HCT116 (cell line): ENCODE measurements at regions not wholly inside any gene's neighbourhood (a gene's known extent, or its start where the extent isn't known, plus 50 kb on each side); places are given as distances from the start of the nearest gene placed in this dataset.

Experiments
- ATAC-seq: fragments of 200-7000 bp; cut with Tn5 transposase; 2 replicates; pipeline ENCODE4 v1.9.1; 2020; ENCODE audit warnings: mild to moderate bottlenecking, moderate library complexity
- BruUV-seq: library from RNA; stranded (reverse); fragments of 400-500 nt; replicated peaks from 2 replicates; lab custom pipeline; 2021; lab: Mats Ljungman, UMichigan
- CTCF ChIA-PET: fragments of 300-600 bp; sonication (Branson Sonifier 250); formaldehyde crosslinking; loops from one replicate; lab custom pipeline; 2021; ENCODE audit warnings: antibody characterized with exemption; lab: Charles Lee
- POLR2A ChIA-PET: fragments of 300-600, 350-600 bp; sonication (Branson Sonifier 250); formaldehyde crosslinking; loops from one replicate; lab custom pipeline; 2021; ENCODE audit warnings: antibody characterized with exemption; lab: Charles Lee
- RAD21 ChIA-PET, 2 experiments: fragments of 300-600 bp; sonication (Branson Sonifier 250); formaldehyde crosslinking; loops; one replicate each; lab custom pipeline; 2023; ENCODE audit warnings: low total read pairs in 2 of 2; ENCODE audit not compliant: uncharacterized antibody in 2 of 2, unreplicated experiment in 2 of 2, low non-redundant PET in 1 of 2; lab: Charles Lee
- DNase-seq: peaks from one replicate; pipeline ENCODE4 v3.0.0-alpha.2; 2010; ENCODE audit warnings: low read depth, low spot score
- H2AFZ ChIP-seq: fragments of 200-600 bp; shearing (Covaris generic), sonication (generic); 2 replicates; pipeline ENCODE4 v1.6.1; 2017; ENCODE audit warnings: low read depth, mixed run types, mixed read lengths, antibody characterized with exemption, low read length; ENCODE audit not compliant: poor library complexity, severe bottlenecking
- H3K27ac ChIP-seq: 2 replicates; pipeline ENCODE4 v1.5.1; 2012; ENCODE audit warnings: low read depth, low read length
- H3K27me3 ChIP-seq: fragments of 200-600 bp; sonication (generic); 2 replicates; pipeline ENCODE4 v1.6.1; 2016; ENCODE audit warnings: mixed run types, low read length, mixed read lengths; ENCODE audit not compliant: insufficient read depth
- H3K36me3 ChIP-seq, 2 experiments: fragments of 200-500 bp in 1 of 2; fragments of 200-600 bp in 1 of 2; sonication (Bioruptor generic) in 1 of 2; sonication (generic) in 1 of 2; 2 replicates each; pipeline versions ENCODE4 v1.5.1 to v1.6.1; 2014 to 2016; ENCODE audit warnings: low read length in 2 of 2, inconsistent platforms in 1 of 2, mixed read lengths in 1 of 2, mixed run types in 1 of 2; ENCODE audit not compliant: insufficient read depth in 2 of 2, control insufficient read depth in 1 of 2
- H3K4me1 ChIP-seq, 2 experiments: fragments of 200-600 bp in 1 of 2; sonication (generic) in 1 of 2; 2 replicates each; pipeline versions ENCODE4 v1.5.1 to v1.6.1; 2012 to 2017; ENCODE audit warnings: low read length in 2 of 2, inconsistent platforms in 1 of 2, mild to moderate bottlenecking in 1 of 2, mixed read lengths in 1 of 2, mixed run types in 1 of 2, moderate library complexity in 1 of 2; ENCODE audit not compliant: insufficient read depth in 2 of 2, control insufficient read depth in 1 of 2
- H3K4me2 ChIP-seq: fragments of 200-600 bp; sonication (generic); 2 replicates; pipeline ENCODE4 v1.6.1; 2017; ENCODE audit warnings: mixed run types, low read length, mixed read lengths
- H3K4me3 ChIP-seq, 2 experiments: fragments of 200-600 bp in 1 of 2; sonication (generic) in 1 of 2; replicated peaks in 1 of 2; 2 replicates each; pipeline ENCODE4 v1.5.1; 2011 to 2016; ENCODE audit warnings: low read length in 2 of 2, control low read depth in 1 of 2, low read depth in 1 of 2, mild to moderate bottlenecking in 1 of 2, mixed read lengths in 1 of 2, mixed run types in 1 of 2
- H3K79me2 ChIP-seq: fragments of 200-600 bp; sonication (generic); 2 replicates; pipeline ENCODE4 v1.6.1; 2017; ENCODE audit warnings: mild to moderate bottlenecking, mixed run types, low read length, moderate library complexity, mixed read lengths; ENCODE audit not compliant: insufficient read depth
- H3K9ac ChIP-seq: fragments of 200-600 bp; sonication (generic); 2 replicates; pipeline ENCODE4 v1.6.1; 2016; ENCODE audit warnings: low read length, mixed read lengths
- H3K9me2 ChIP-seq: fragments of 200-600 bp; sonication (generic), shearing (Covaris generic); 2 replicates; pipeline ENCODE4 v1.6.1; 2017; ENCODE audit warnings: mixed run types, mild to moderate bottlenecking, moderate library complexity; ENCODE audit not compliant: insufficient read depth
- H3K9me3 ChIP-seq, 2 experiments: fragments of 200-500 bp in 1 of 2; fragments of 200-600 bp in 1 of 2; sonication (Bioruptor generic) in 1 of 2; sonication (generic) in 1 of 2; 2 replicates each; pipeline ENCODE4 v1.6.1; 2014 to 2017; ENCODE audit warnings: low read length in 2 of 2, mixed read lengths in 2 of 2, inconsistent platforms in 1 of 2, low read depth in 1 of 2, mild to moderate bottlenecking in 1 of 2, mixed run types in 1 of 2, moderate library complexity in 1 of 2; ENCODE audit not compliant: control insufficient read depth in 1 of 2, insufficient read depth in 1 of 2
- H4K20me1 ChIP-seq: fragments of 200-600 bp; sonication (generic), shearing (Covaris generic); 2 replicates; pipeline ENCODE4 v1.6.1; 2017; ENCODE audit warnings: mixed run types, mild to moderate bottlenecking, moderate library complexity; ENCODE audit not compliant: insufficient read depth
- EGR1 ChIP-seq: IDR thresholded peaks from 2 replicates; pipeline ENCODE4 v1.6.1; 2012; ENCODE audit warnings: low read depth
- FOSL1 ChIP-seq: IDR thresholded peaks from 2 replicates; pipeline ENCODE4 v1.6.1; 2012; ENCODE audit warnings: low read depth
- POLR2A ChIP-seq: IDR thresholded peaks from 2 replicates; pipeline ENCODE4 v1.7.0; 2011; ENCODE audit warnings: borderline replicate concordance; ENCODE audit not compliant: insufficient read depth, insufficient read length; ENCODE audit errors: extremely low read depth
- POLR2AphosphoS5 ChIP-seq: IDR thresholded peaks from 2 replicates; pipeline ENCODE4 v1.6.1; 2011; ENCODE audit warnings: mild to moderate bottlenecking, low read depth, low read length, moderate library complexity
- RAD21 ChIP-seq: IDR thresholded peaks from 2 replicates; pipeline ENCODE4 v1.6.1; 2012; ENCODE audit warnings: low read depth, mild to moderate bottlenecking
- SP1 ChIP-seq: IDR thresholded peaks from 2 replicates; pipeline ENCODE4 v1.6.1; 2012; ENCODE audit warnings: low read depth
- YY1 ChIP-seq: IDR thresholded peaks from 2 replicates; pipeline ENCODE4 v1.6.1; 2011; ENCODE audit warnings: low read length, low read depth, moderate library complexity, mild to moderate bottlenecking; ENCODE audit not compliant: insufficient replicate concordance; ENCODE audit errors: extremely low read depth
- intact Hi-C: fragments of 100-400 bp; cut with micrococcal nuclease; formaldehyde crosslinking; loops from 2 replicates; pipeline ENCODE4 v1.10.0; 2022

- no TSS peak for BruUV-seq
- DNase-seq (no peak), ATAC-seq (no peak)
- Histone ChIP-seq H3K4me2 (no peak overlapping the region), H4K20me1 (no peaks in the 10 kb centered on the region), H2AFZ (no peak overlapping the region), H3K4me1 (no peaks in the 10 kb centered on the region), H3K9ac (no peak overlapping the region), H3K27ac (no peak overlapping the region), H3K79me2 (no peaks in the 10 kb centered on the region), H3K9me3 (peaks cover 0 to 17% of the 10 kb centered on the region in 2 experiments; a peak in 2 of 4 replicates), H3K36me3 (no peaks in the 10 kb centered on the region), H3K4me3 (no peak overlapping the region)
- RAD21 ChIA-PET = no interaction called here
- POLR2A ChIA-PET = no interaction called here
- TF ChIP-seq SP1 (no peak), FOSL1 (no peak)
- TF ChIP-seq, all 23 proteins: peak for 0
- intact Hi-C loops = no loop called here
- CTCF ChIA-PET = no interaction called here
- Histone ChIP-seq H3K27me3 (no peaks in the 10 kb centered on the region), H3K9me2 (no peaks in the 10 kb centered on the region)
Observed at GRCh38 chr6:91672201-91672600, 1085.3 kb upstream of the MAP3K7 start.

DNA sequence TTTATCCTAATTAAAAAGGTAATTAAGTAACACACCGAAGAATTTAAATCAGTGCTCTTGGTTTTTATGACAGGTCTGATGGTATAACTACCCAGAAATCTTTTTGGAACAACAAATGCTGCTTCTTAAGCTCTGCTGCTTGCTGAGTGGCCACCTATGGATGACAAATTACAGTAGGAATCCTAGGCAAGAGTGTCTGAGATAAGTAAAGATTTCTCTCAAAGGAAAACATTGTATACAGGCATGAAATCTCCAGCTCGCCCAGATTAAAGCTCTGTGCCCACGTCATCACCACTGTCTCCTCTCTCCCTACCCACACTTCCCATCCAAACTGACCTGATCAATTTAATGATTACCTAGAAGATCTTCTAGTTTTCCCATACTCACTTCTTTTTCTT, 1083.0 kb upstream of the MAP3K7 start:
- Histone ChIP-seq H3K27ac (no peak overlapping the region), H4K20me1 (no peaks in the 10 kb centered on the region), H3K9me3 (peaks cover 0 to 11% of the 10 kb centered on the region in 2 experiments; a peak in 2 of 4 replicates), H3K9ac (no peak overlapping the region), H3K27me3 (no peaks in the 10 kb centered on the region), H3K4me3 (no peak overlapping the region), H3K36me3 (no peaks in the 10 kb centered on the region), H3K9me2 (no peaks in the 10 kb centered on the region), H3K79me2 (no peaks in the 10 kb centered on the region), H3K4me1 (no peaks in the 10 kb centered on the region), H2AFZ (no peak overlapping the region), H3K4me2 (no peak overlapping the region)
- RAD21 ChIA-PET = no interaction called here
- POLR2A ChIA-PET = no interaction called here
- CTCF ChIA-PET = no interaction called here
- ATAC-seq (no peak), DNase-seq (no peak)
- TF ChIP-seq POLR2AphosphoS5 = no peak
- TF ChIP-seq EGR1 = no peak
- TF ChIP-seq RAD21 = no peak
- TF ChIP-seq YY1 = no peak
- TF ChIP-seq POLR2A = no peak
- intact Hi-C loops = no loop called here
- no TSS peak for BruUV-seq
